ENCODE measurements at regions not wholly inside any gene's neighbourhood (a gene's known extent, or its start where the extent isn't known, plus 50 kb on each side); places are given as distances from the start of the nearest gene placed in this dataset.

GRCh38 chr10:110416776-110417711 lies 80.7 kb upstream of the DUSP5 start:
- peak; percentile 7 for DNase-seq

DNA sequence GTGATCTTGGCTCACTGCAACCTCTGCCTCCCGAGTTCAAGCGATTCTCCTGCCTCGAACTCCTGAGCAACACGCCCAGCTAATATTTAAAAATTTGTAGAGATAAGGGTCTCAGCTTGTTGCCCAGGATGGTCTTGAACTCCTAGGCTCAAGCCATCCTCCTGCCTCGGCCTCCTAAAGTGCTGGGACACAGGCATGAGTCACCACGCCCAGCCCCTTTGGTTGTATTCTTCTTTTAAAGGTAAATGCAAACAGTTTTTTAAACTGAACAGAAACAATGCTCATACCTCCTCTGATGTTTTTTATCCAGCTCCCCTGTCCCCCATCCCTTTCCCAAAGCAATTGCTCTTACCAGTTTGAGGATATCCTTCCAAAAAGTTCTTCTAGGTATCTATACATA lies 79.5 kb upstream of the DUSP5 start:
- DNase-seq = no peak

DNA sequence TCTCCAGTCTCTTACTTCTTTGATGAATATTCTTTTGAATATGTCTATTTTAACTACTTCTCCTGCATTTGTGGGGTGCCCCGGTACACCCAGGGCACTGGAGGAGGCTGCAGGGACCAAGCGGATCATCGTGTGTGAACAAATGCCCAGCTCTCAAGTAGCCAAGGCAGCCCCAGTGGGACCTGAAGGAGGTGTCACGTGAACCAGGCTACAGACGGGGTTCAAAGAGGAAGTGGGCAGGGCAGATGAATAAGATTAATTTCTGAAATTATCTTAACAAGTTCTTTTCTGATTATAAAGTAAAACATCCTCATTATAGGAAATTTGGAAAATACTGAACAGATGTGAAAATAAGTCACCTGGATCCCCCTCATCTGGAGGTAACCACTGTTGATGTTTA lies 78.4 kb upstream of the DUSP5 start:
- no peak for DNase-seq

DNA sequence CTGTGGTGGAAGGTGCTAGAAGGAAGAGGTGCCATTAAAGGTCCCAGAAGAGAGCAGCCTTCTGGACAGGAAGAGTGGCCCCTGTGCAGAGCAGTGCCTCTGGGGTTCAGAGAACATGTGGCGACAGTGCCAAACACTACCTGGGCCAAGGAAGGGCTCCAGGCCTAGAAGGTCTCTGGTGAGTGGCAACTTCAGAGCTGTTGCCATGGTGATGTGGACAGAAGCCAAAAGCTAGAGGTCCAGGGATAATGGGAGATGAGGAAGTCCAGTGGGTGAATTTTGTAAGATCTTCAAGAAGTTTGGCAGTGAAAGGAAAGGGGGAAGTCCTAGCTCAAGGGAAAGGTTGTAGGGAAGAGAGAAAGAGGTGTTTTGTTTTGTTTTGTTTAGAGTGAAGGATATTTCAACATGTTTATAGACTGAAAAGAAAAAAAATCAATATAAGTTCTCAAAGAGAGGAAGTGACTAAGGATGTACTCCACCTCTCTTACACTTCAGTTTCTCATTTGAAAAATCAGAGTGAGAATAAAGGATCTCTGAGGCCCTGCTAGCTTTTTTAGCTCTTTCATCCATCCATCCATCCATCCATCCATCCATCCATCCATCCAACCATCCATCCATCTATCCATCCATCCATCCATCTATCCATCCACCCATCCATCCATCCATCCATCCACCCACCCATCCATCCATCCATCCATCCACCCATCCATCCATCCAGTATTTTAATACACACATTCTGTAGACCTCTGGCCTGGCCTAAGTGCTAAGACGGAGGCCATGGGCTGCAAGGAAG lies 77.1 kb upstream of the DUSP5 start:
- peak; percentile 47 for DNase-seq

DNA sequence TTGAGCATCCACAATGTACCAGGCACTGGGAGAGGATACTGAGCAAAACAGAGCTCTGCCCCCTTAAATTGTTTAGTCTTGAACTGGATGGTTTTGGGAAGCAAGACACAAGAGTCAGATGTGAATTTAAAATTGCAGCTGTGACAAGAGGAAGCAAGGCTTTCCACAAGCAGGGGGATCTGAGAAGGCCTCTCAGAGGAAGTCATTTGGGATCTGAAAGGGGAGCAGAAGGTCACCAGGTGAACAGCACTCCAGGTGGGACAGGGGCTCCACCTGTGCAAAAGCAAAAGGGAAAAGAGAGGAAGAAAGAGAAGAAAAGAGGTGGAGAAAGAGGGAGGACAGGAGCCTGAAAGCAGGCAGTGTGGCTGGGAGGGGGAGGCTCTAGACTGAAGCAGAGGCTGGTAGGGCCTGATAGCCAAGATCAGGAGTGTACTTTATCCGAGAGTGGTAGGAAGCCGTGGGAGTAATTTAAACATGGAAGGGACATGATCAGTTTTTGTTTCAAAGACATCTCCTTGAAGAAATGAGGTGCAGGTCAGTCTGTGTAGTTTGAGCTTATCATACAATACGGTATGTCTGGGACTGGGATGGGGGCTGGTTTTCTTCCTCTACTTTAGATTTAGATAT lies 76.1 kb upstream of the DUSP5 start:
- DNase-seq = no peak

- no peak for DNase-seq
Measured at GRCh38 chr10:110422548-110422947, 75.2 kb upstream of the DUSP5 start.

DNA sequence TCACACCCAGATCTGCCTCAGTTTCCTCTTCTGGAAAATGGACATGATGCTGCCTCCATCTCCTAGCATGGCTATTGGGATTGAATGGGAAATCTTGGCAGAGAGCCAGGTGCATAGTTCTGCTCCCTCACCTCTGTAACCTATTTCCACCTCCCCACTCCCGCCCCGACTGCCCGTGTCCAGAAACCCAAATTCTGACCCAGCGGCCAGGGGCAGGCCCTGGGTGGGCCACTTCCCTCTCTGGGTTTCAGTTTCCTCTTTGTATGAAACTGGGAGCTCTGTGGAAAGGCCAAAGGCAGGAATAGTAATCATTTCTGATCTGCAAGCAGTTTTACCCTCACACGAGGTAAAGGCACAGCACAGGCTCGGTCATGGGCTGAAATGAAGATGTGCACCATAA lies 74.1 kb upstream of the DUSP5 start:
- no peak for DNase-seq

GRCh38 chr10:110425684-110426293 lies 71.9 kb upstream of the DUSP5 start:
- DNase-seq = no peak

DNA sequence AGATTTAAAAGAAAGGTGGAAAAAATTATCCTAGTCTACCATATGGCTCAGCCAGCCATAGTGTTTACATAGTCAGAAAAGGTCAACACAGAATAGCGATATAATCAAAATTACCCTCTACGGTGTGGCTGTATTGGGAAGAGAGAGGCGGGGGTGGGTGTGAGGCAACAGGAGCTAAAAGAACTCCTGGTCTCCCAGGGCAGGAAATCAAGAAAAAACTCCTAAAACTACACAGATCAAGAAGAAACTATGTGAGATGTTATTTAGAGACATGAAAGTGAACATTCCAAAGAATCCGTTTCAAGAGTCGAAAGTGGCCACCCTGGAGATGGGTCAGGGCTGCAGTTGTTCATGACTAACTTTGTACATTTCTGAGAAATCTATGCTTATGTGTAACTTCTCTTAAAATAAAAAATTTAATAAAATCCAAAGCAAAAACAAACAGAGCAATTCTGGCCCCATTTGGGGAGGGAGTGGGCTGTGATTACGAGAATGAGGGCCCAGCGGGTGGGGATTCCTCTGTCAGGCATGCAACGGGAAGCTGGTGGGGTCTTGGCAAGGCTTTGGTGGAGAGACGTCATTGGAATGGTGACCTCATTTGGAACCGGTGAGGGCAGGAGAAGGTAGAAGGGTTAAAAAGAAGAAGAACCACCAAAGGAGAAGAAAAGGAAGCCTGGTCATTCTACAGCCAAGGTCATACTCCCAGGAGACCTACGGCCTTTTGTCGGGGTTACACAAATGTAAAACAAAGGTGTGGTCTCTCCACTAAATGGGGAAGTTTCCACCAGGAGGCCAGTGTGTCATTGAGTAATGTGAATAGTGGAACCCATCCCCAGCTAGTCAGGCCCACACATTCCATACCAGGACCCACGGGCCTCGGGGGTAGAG lies 71.2 kb upstream of the DUSP5 start:
- DNase-seq = no peak

GRCh38 chr10:110429301-110429700 lies 68.4 kb upstream of the DUSP5 start:
- DNase-seq = no peak

DNA sequence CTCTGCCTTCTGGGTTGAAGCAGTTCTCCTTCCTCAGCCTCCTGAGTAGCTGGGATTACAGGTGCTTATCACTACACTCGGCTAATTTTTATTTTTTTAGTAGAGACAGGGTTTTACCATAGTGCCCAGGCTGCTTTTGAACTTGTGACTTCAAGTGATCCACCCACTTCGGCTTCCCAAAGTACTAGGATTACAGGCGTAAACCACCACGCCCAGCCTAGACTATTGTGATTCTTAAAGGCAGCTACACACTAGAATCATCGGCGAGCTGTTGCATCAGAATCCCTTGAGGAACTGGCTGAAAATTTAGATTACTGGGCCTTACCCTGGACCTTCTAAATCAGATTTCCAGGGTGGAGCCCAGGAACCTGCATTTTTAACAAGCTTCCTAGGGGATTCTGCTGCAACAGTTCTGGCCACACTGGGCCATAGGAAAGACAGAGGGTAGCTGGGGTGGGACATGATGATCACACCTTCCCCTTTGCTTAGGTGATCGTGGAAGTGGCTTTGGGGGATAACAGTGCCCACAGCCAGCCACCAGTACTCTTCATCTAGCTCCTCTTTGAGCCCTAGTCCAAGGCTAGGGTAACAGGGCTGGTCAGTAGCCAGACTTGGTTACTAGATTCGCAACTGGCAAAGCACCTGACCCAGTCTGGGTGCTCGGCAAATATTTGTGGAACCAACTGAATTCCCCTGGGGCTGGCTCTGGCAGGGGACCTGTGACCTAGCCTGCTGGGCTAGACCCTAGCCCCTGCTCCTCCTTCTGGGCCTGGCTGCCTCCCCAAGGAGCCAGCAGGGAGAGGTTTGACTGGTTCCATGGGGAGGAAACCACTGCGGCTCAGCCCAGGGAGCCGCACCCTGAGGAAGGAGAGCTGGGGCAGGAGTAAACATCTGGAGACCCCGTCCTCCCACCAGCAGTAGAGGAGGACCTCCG lies 67.1 kb upstream of the DUSP5 start:
- no peak for DNase-seq

DNA sequence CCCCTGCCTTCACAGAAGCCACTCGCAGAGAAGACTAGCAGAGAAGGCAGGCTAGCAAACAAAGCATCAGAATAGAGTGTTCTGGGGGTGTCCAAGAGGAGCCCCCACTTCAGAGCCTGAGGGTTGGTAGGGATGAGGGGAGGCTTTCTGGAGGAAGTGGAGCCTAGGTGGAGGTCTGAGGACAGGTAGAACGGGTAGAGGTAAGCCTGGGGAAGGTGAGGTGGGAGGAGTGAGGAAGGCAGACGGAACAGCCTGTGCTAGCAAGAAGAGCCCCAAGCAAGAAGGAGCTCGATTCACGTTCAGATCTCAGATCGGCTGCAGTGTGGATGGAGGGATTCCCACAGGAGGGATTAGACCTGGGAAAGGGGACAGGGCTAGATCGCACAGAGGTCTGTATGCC lies 66.0 kb upstream of the DUSP5 start:
- DNase-seq = no peak

GRCh38 chr10:110432084-110432483 lies 65.6 kb upstream of the DUSP5 start:
- DNase-seq = no peak

GRCh38 chr10:110432814-110433565 lies 64.7 kb upstream of the DUSP5 start:
- DNase-seq = no peak

GRCh38 chr10:110433740-110434139 lies 64.0 kb upstream of the DUSP5 start:
- no peak for DNase-seq

DNA sequence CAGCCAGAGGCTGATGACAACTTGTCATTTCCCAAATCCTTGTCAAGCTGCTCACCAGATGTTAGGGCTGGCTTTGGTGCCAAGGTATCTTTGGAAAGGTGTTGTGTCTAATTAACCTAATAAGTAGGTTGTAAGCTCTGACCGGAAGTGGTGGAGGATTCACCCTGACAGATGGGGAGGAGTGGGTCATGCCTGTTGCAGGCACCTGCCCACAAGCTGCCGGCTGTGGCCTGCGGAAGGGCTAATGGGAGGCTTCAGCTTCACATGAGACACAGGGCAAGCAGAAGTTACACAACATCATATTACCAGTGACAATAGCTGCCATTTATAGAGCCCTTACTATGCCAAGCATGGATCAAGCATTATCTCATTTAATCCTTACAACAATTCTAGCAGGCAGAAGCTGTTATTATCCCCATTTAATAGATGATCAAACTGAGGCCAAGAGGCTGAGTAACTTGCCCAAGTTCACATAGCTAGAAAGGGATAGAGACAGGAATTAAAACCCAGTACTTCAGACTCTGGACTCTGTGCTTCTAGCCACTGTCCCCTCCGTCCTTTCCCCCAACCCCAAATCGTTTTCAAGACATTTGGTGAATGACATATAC lies 63.1 kb upstream of the DUSP5 start:
- DNase-seq = no peak

DNA sequence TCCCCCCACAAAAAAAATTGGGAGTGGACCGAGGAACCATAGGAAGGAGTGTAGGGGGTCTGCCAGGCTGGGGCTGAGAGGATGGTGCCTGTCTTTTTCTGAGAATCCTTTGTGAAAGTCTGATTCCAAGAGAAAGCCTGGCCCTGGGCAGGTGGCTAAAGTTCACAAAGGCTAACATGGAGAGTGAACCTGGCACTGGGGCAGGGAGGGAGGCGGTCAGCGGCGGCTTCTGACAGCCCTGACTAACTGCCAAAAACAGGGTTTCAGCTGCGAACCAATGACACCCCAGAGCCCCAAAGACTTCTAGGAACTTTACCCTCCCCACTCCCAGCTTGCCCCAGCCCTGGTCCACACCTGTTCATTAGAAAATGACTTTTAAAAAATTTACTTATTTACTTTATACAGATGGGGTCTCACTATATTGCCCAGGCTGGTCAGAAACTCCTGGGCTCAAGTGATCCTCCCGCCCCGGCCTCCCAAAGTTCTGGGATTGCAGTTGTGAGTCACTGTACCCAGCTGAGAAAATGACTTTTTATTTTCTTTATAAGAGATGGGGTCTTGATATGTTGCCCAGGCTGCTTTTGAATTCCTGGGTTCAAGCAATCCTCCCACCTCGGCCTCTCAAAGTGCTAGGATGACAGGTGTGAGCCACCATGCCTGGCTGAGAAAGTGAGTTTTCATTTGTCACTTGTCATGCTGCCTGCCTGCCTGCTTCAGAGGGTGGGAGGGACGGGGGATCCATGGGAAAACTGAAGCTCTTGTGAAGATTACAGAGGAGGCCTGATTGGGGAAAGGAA lies 61.0 kb upstream of the DUSP5 start:
- DNase-seq = no peak

- DNase-seq = no peak
Measured at GRCh38 chr10:110437351-110437605, 60.4 kb upstream of the DUSP5 start.

DNA sequence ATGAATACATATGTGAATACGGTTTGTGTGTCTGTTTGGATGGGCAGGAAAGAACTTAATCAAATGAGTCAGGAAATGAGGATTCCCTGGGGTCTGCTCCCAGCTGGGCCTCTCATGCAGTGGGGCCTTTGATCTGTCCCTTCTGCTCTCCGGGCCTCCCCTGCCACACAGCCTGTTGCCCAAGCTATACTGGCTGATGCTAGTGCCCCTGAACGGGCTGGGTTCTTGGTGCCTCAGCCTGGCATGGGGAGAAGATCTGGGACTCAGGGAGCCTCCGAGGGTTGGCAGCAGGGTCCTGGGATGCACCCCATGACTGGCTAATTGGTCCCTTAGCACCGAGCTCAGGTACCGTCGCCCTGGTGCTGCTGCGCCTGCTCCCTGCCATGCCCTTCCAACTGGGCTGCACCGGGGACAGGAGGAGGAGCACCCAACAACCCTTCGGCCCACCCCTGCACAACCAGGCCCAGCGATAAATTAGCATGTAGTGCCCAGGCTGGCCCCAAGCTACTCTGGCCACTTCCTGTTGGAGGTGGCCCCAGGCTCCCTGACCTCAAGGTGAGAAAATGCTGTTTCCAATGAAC lies 59.9 kb upstream of the DUSP5 start:
- no peak for DNase-seq
